ENCODE measurements at regions not wholly inside any gene's neighbourhood (a gene's known extent, or its start where the extent isn't known, plus 50 kb on each side); places are given as distances from the start of the nearest gene placed in this dataset.
"Not testable (repeated sequence)": the region's sequence is repeated elsewhere in the genome, so short reads cannot be mapped to it uniquely, and the experiment has no call there.

DNA sequence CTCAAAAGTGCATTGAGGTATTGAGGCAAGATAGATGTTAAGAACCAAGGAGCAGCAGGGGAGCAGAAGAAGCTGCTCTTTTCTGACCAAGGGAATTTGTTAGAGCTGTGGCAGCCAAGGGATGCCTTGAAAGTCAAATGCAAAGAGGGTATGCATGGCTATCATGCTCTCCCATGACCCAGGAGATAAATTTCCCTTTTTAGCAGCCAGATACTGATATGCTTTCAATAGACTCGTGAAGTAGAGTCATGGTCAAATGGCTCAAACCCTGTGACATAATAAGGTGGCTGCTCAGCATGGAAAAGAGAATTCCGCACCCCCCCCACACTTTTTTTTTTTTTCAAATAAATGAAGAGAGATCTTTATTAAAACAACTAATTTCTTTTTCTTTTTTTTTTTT is 180.9 kb upstream of the ACTBL2 start:
- H3K36me3 Mint-ChIP-seq: no peaks in the 10 kb centered on the region
- no peaks in the 10 kb centered on the region for H3K9me3 Mint-ChIP-seq
- CTCF ChIA-PET: interaction anchor here (1.1 kb wide), 1 partner anchor 13 kb away, joined by 4 read pairs; no protein-coding TSS in a partner anchor
- peaks cover 14% of the 10 kb centered on the region for H3K27me3 Mint-ChIP-seq
- no peak overlapping the region for H3K27ac Mint-ChIP-seq
- H3K4me3 Mint-ChIP-seq: no peak overlapping the region
- DNase-seq: no peak
- no peaks in the 10 kb centered on the region for H3K4me1 Mint-ChIP-seq

DNA sequence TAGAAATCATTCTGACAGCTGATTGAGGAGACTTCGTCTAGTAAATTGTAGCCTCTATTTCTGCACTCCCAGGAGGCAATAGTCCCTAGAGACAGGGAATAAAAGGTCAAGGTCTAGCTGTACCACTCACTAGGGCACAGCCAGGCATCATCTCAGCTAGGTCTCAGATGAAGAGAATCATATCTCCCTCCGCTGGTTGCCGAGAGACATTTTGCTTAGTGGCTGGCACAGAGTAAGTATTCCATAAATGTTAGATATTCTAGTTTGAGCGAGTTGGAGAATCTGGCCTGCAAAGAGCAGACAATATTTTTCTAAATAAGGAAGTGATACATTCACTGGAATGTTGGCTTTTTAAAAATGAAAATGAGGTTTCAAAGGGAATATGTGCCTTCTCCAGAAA is 180.4 kb upstream of the ACTBL2 start:
- Mint-ChIP-seq H3K36me3 (no peaks in the 10 kb centered on the region), H3K27ac (no peak overlapping the region), H3K9me3 (no peaks in the 10 kb centered on the region), H3K4me1 (no peaks in the 10 kb centered on the region), H3K4me3 (no peak overlapping the region), H3K27me3 (peaks cover 14% of the 10 kb centered on the region)
- CTCF ChIA-PET: interaction anchor here (1.1 kb wide), 1 partner anchor 13 kb away, joined by 4 read pairs; no protein-coding TSS in a partner anchor
- DNase-seq: no peak

DNA sequence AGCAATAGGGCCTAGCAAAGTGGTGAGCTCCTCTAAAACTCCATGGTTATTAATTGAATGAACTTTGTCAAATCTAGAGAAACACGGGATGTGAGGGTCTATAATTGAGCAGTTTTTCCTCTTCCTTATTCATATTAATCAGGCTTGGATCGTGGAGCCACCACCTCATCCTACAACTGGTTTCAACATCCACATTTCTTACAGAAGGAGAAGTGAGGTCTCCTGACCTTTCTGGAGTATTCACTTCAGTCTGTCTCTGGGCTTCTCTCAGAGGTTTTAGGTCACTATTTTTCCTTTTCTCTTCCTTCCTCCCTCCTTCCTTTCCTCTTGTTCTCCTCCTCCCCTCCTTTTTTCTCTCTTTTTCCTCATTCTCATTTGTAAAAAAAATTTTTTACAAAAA is 177.3 kb upstream of the ACTBL2 start:
- CTCF ChIA-PET: no interaction called here
- H3K27ac Mint-ChIP-seq: no peak overlapping the region
- no peak for DNase-seq

DNA sequence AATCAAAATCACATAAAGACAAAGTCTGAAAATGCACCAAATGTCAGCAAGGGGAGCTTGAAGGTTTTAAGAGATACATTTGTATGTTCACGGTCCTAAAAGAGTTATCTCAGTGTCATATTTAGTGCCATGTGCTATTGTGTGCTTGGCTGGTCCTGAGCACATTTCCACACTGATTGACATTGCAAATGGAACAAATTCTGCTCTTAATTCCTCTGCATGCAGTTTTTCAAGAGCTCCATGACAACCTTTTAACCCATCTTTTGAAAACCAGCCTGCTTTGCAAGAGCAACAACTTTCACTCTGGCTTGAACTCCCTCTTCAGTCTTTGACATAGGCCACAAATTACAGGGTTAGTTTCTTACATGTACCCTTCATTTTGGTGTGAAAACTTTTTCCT is 175.4 kb upstream of the ACTBL2 start:
- Mint-ChIP-seq H3K27ac (no peak overlapping the region), H3K27me3 (peaks cover 9% of the 10 kb centered on the region), H3K36me3 (no peaks in the 10 kb centered on the region), H3K9me3 (no peaks in the 10 kb centered on the region), H3K4me1 (no peaks in the 10 kb centered on the region), H3K4me3 (no peak overlapping the region)
- CTCF ChIA-PET: no interaction called here
- no peak for DNase-seq

More for the DNA sequence above, 177.3 kb upstream of the ACTBL2 start:
- H3K4me1 Mint-ChIP-seq: no peaks in the 10 kb centered on the region
- no peaks in the 10 kb centered on the region for H3K9me3 Mint-ChIP-seq
- peaks cover 9% of the 10 kb centered on the region for H3K27me3 Mint-ChIP-seq
- no peak overlapping the region for H3K4me3 Mint-ChIP-seq
- H3K36me3 Mint-ChIP-seq: no peaks in the 10 kb centered on the region

DNA sequence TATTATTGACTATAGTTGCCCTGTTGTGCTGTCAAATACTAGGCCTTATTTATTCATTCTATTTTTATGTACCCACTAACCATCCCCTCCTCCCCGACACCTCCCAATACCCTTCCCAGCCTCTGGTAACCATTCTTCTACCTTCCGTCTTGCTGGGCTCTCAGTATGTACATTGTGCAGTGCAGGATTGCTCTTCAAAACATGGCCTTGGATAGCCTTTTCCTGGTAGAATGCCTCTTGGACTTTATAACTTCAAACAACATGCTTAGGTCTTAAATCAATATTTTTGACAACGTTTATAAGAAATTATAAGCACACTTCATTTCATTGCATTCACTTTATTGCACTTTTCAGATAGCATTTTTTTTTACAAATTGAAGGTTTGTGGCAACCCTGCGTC is 172.6 kb upstream of the ACTBL2 start:
- CTCF ChIA-PET: no interaction called here
- no peak overlapping the region for H3K4me3 Mint-ChIP-seq
- H3K36me3 Mint-ChIP-seq: no peaks in the 10 kb centered on the region
- no peak overlapping the region for H3K27ac Mint-ChIP-seq
- H3K4me1 Mint-ChIP-seq: no peaks in the 10 kb centered on the region
- peaks cover 19% of the 10 kb centered on the region for H3K27me3 Mint-ChIP-seq
- no peak for DNase-seq
- no peaks in the 10 kb centered on the region for H3K9me3 Mint-ChIP-seq

DNA sequence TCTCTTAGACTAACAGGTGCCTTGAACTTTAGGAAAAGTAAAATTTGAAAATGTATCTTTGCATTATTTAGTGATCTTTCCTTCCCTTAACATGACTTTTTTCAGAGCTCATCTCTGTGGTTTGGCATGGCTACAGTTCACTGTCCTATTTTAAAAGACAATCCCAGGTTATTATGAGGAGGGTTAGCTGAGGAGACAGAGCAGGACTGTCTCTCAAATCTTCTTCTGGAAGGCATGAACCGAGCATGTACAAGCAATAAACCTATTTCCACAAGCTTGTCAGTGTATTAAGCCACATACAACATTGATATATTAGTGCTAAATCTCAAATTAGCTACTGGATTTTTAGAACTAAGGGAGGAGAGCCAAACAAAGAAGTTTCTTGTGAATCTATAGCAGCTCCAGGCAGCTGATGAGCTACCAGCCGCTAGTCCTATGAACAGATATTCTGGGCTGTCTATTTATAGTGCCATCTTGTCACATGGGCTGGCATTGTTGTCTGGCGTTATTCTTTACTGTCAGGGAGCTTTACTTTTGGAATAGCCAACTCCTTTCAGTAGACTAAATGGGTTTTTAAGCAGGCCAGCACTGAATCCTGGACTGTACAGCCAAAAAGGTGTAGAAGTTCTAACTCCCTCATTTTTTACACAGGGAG is 171.2 kb upstream of the ACTBL2 start:
- Mint-ChIP-seq H3K9me3 (no peaks in the 10 kb centered on the region), H3K4me1 (no peaks in the 10 kb centered on the region), H3K36me3 (no peaks in the 10 kb centered on the region), H3K27ac (no peak overlapping the region), H3K4me3 (no peak overlapping the region), H3K27me3 (peaks cover 16% of the 10 kb centered on the region)
- CTCF ChIA-PET: no interaction called here
- DNase-seq: no peak

DNA sequence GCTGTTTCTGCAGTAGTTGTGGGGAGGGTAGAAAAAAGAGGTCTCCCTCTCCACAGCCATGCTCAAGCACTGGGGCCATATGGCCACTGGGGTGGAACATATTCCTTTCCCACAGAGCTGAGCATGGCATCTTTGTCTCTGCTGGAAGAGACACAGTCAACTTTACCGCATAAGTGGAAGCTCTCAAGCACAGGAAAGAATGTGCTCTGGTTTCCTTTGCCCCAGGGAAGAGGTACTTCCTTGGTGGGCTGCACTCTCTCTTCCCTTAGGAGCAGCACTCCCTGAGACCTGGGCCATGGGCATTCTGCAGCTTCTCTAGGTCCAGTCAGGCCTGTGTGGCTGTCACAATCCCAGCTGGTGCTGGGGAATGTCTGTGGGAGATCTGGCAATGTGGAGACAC is 168.5 kb upstream of the ACTBL2 start:
- Mint-ChIP-seq H3K4me1 (no peaks in the 10 kb centered on the region), H3K4me3 (no peak overlapping the region), H3K27me3 (peaks cover 16% of the 10 kb centered on the region), H3K36me3 (no peaks in the 10 kb centered on the region), H3K27ac (no peak overlapping the region), H3K9me3 (no peaks in the 10 kb centered on the region)
- CTCF ChIA-PET: interaction anchor here (0.7 to 2.5 kb wide), 4 partner anchors 15 to 1525 kb away, joined by 3 to 22 read pairs (median 12); partner anchors contain the start of gene PLK2
- no peak for DNase-seq

DNA sequence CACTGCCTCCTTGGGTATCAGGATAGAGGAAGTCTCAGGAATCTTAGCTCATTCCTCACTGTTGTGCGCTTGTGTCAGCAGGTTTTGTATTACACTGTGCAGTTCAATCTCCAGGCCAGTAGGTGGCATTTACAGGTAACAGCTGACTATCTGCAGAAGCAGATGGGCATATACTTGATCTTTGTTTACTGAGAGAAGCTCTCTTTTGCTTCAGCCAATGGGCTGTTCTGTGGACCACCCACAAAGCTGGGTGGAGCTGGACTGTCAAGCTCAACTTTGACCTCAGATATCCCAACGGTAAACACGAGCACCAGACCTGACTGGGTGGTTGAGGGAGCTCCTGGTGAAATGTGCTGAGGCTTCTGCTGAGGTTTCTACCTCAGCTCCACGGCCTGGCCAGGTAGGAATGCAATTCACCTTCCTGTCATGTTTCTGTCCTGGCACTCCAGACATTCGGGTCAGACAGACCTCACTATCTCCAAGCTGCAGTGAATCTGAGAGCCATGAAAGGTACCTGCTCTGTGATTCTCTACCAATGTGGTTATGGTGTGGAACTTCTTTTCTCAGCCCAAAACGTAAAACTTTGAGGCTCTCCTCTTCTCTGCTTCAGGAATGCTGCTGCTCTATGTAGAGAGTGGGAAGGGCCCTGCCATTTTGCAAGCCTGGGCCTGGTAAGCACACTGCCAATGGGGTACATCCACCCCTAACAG is 167.9 kb upstream of the ACTBL2 start:
- peak; percentile 41 for DNase-seq
- CTCF ChIA-PET: interaction anchor here (0.6 to 2.5 kb wide), 12 partner anchors 12 to 811 kb away, joined by 3 to 22 read pairs (median 4); partner anchors contain the start of gene PLK2
- H3K4me1 Mint-ChIP-seq: no peaks in the 10 kb centered on the region
- H3K27ac Mint-ChIP-seq: no peak overlapping the region
- H3K36me3 Mint-ChIP-seq: no peaks in the 10 kb centered on the region
- H3K4me3 Mint-ChIP-seq: no peak overlapping the region
- H3K27me3 Mint-ChIP-seq: peaks cover 16% of the 10 kb centered on the region
- no peaks in the 10 kb centered on the region for H3K9me3 Mint-ChIP-seq

DNA sequence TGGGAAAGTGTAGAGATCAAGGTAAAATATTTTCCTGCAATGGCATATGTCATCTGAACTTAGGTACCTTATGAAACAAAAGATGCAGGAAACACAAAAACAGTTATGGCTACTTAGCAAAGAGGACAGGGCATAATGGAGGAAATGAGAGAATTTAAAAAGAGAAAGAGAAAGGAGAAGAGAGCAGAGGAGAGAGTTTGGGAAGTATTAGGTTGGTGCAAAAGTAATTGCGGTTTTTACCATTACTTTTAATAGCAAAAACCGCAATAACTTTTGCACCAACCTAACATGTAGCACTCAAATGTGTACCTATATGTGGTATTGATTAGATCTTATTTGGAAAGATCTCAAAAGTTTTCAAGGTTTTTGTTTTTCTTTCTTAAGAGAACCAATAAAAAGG is 160.1 kb upstream of the ACTBL2 start:
- CTCF ChIA-PET: no interaction called here
- Mint-ChIP-seq H3K27me3 (peaks cover 10% of the 10 kb centered on the region), H3K4me3 (no peak overlapping the region), H3K4me1 (no peaks in the 10 kb centered on the region), H3K27ac (no peak overlapping the region), H3K36me3 (no peaks in the 10 kb centered on the region), H3K9me3 (no peaks in the 10 kb centered on the region)
- no peak for DNase-seq

DNA sequence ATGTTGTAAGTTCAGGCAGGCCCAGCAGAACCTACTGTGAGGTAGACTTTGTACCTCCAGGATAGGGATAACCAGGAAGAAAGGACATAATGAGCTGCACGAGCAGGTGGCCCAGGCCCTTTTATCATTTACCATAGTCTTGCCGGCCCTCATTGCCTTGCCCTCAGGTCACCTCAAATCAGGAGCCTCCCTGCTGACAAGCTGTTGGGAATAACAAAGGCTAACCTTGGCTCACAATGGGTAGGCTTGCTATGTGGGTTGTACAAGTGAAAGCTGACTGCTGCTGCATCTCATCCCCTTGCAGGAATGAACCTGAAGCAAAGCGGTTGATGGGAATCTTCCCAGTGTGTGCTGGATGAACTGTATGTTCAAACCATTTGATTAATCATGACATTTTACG is 159.5 kb upstream of the ACTBL2 start:
- no peaks in the 10 kb centered on the region for H3K4me1 Mint-ChIP-seq
- no peak overlapping the region for H3K4me3 Mint-ChIP-seq
- no peak for DNase-seq
- H3K36me3 Mint-ChIP-seq: no peaks in the 10 kb centered on the region
- H3K27ac Mint-ChIP-seq: no peak overlapping the region
- CTCF ChIA-PET: no interaction called here
- peaks cover 10% of the 10 kb centered on the region for H3K27me3 Mint-ChIP-seq
- no peaks in the 10 kb centered on the region for H3K9me3 Mint-ChIP-seq

DNA sequence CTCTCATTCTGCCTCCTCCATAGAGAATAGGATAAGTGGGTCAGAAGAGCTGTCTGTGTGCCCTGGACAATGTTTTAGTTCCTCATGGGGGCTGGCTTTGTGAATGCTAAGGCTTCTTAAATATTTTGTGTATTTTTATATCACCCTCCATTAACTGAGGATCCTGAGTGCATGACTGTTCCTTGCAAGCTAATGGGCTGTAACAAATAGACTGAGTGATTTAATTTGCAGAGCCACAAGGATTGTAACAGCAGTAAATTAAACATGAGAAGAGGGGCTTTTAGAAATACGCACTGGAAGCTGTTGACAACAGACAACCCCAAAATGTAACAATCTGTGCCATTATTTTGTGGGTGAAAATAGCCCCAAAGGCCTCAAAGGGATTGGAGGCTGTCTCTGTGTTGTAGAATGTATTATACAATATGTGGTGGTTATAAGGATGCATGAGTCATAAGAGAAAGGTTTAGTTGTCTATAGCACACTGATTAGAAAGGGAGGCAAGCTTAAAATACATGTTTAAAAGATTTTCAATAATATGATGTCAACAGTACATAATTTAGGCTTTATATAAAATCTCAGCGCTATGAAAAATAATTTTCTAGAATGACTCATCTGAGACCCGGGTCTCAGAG is 152.7 kb upstream of the ACTBL2 start:
- Mint-ChIP-seq H3K27ac (no peak overlapping the region), H3K4me3 (no peak overlapping the region), H3K4me1 (no peaks in the 10 kb centered on the region), H3K27me3 (peaks cover 9% of the 10 kb centered on the region), H3K9me3 (no peaks in the 10 kb centered on the region), H3K36me3 (no peaks in the 10 kb centered on the region)
- CTCF ChIA-PET: no interaction called here
- no peak for DNase-seq

DNA sequence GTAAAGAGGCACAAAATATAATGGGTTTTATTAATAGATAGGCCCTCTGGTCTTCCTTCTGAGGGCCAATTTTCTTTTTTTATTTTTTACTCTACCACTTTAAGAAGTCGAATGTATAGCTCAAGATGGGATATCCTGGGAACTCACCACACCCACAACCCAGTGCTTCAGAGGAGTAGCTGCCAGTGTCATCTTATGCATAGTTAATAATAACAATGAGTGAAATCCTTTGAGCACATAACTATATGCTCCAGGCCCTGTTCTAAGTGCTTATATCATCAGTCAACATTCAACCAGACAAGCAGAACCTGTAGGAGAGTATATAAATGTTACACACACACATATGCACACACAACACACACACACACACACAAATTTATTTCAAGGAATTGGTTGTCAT is 150.3 kb upstream of the ACTBL2 start:
- CTCF ChIA-PET: interaction anchor here (0.8 kb wide), 1 partner anchor 15 kb away, joined by 3 read pairs; no protein-coding TSS in a partner anchor
- no peak for DNase-seq
- H3K9me3 Mint-ChIP-seq: no peaks in the 10 kb centered on the region
- H3K27ac Mint-ChIP-seq: no peak overlapping the region
- H3K4me3 Mint-ChIP-seq: no peak overlapping the region
- peaks cover under 1% of the 10 kb centered on the region for H3K27me3 Mint-ChIP-seq
- no peaks in the 10 kb centered on the region for H3K4me1 Mint-ChIP-seq
- no peaks in the 10 kb centered on the region for H3K36me3 Mint-ChIP-seq

DNA sequence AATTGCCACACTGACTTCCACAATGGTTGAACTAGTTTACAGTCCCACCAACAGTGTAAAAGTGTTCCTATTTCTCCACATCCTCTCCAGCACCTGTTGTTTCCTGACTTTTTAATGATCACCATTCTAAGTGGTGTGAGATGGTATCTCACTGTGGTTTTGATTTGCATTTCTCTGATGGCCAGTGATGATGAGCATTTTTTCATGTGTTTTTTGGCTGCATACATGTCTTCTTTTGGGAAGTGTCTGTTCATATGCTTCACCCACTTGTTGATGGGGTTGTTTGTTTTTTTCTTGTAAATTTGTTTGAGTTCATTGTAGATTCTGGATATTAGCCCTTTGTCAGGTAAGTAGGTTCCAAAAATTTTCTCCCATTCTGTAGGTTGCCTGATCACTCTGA is 148.5 kb upstream of the ACTBL2 start:
- H3K27me3 Mint-ChIP-seq, H3K4me3 Mint-ChIP-seq, H3K36me3 Mint-ChIP-seq, DNase-seq, H3K27ac Mint-ChIP-seq, H3K4me1 Mint-ChIP-seq, CTCF ChIA-PET, H3K9me3 Mint-ChIP-seq: not testable (repeated sequence)

DNA sequence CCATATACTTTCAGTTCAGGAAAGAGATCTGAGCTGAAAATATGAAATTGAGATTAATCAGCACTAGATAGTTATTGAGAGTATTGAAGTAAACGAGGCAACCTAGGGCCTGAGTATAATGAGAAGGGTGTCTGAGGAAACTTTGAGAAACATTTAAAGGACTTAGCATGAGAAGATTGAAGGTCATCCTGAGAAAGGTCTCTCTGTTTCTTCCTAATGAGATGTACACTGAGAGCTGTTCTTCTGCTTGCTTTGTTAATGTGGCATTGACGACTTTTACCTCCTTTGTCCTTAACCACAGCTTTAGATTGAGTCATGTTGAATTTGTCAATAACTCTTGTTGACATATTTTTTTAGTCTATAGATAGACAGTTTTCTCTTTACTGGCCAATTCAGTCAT is 145.1 kb upstream of the ACTBL2 start:
- H3K9me3 Mint-ChIP-seq: no peaks in the 10 kb centered on the region
- H3K27ac Mint-ChIP-seq: no peak overlapping the region
- no peak for DNase-seq
- CTCF ChIA-PET: no interaction called here
- H3K27me3 Mint-ChIP-seq: no peaks in the 10 kb centered on the region
- H3K36me3 Mint-ChIP-seq: no peaks in the 10 kb centered on the region
- no peaks in the 10 kb centered on the region for H3K4me1 Mint-ChIP-seq
- no peak overlapping the region for H3K4me3 Mint-ChIP-seq

DNA sequence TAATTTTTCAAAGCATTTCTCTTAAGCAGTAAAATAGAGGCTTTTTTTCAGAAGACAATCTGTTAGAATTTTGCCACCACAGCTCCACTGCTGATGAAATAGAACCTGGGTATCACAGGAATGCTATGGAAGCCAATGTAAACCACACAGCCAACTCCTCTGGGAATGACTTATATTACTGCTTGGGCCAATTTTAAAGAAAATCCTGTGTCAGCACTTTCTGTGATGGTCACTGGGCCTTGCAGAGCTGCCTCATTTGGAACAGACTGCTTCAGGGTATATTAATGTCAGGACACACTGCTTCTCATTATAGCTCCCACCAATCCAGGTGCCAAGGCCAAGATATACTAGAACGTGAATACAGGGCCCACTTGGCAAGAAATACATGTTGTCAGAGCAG is 144.1 kb upstream of the ACTBL2 start:
- Mint-ChIP-seq H3K4me1 (no peaks in the 10 kb centered on the region), H3K36me3 (no peaks in the 10 kb centered on the region), H3K4me3 (no peak overlapping the region), H3K9me3 (no peaks in the 10 kb centered on the region), H3K27ac (no peak overlapping the region), H3K27me3 (no peaks in the 10 kb centered on the region)
- no peak for DNase-seq
- CTCF ChIA-PET: no interaction called here

Measured in activated naive CD4-positive, alpha-beta T cell treated with anti-CD3 and anti-CD28 coated beads, Interleukin-2, amount 10 ng/mL, durations not matched to agents 7 days and 5 days (primary cell).